ENCODE measurements at regions not wholly inside any gene's neighbourhood (a gene's known extent, or its start where the extent isn't known, plus 50 kb on each side); places are given as distances from the start of the nearest gene placed in this dataset.

GRCh38 chr3:88444251-88444650, 294.5 kb downstream of the C3orf38 start:
- no peak overlapping the region for H3K27ac ChIP-seq (ENCODE audit: low read length)
- H3F3A ChIP-seq (ENCODE audit: insufficient read depth, low read length): peaks cover 4% of the 10 kb centered on the region; the same call in 1 of the 2 replicates
- H3K79me2 ChIP-seq (ENCODE audit: low read length): no peaks in the 10 kb centered on the region
- H4K20me1 ChIP-seq (ENCODE audit: insufficient read depth, low read length): no peaks in the 10 kb centered on the region
- no peaks in the 10 kb centered on the region for H3K27me3 ChIP-seq (replicated peaks; ENCODE audit: insufficient read depth, low read length)
- H3K4me1 ChIP-seq (ENCODE audit: low read length): peaks cover 21% of the 10 kb centered on the region
- no peak for TF ChIP-seq EZH2 (optimal IDR thresholded peaks at IDR 0.05; ENCODE audit: low read depth, low read length)
- no peak overlapping the region for H3K4me2 ChIP-seq (ENCODE audit: low read depth, low read length)
- no peak overlapping the region for H3K4me3 ChIP-seq (ENCODE audit: low read length)
- H2AFZ ChIP-seq (ENCODE audit: low read length): no peak overlapping the region
- no peaks in the 10 kb centered on the region for H3K9me2 ChIP-seq (replicated peaks; ENCODE audit: insufficient read depth, low read length)
- DNase-seq: no peak
- H3K36me3 ChIP-seq (replicated peaks; ENCODE audit: insufficient read depth, low read length): no peaks in the 10 kb centered on the region
- no peaks in the 10 kb centered on the region for H3K9me3 ChIP-seq (replicated peaks; ENCODE audit: insufficient read depth, low read length)
- H3K9ac ChIP-seq (ENCODE audit: low read length): no peak overlapping the region

GRCh38 chr3:88452228-88452627, 302.5 kb downstream of the C3orf38 start:
- TF ChIP-seq EZH2phosphoT487 (IDR thresholded peaks at IDR 0.05; ENCODE audit: low read length): no peak
- TF ChIP-seq EZH2 (optimal IDR thresholded peaks at IDR 0.05; ENCODE audit: low read depth, low read length): no peak
- TF ChIP-seq CTCF (IDR thresholded peaks at IDR 0.05; ENCODE audit: low read length): no peak
- Histone ChIP-seq H3K4me3 (ENCODE audit: low read length) (no peak overlapping the region), H3K9me3 (replicated peaks; ENCODE audit: insufficient read depth, low read length) (no peaks in the 10 kb centered on the region), H3K79me2 (ENCODE audit: low read length) (no peaks in the 10 kb centered on the region), H3K27ac (ENCODE audit: low read length) (no peak overlapping the region), H3K27me3 (replicated peaks; ENCODE audit: insufficient read depth, low read length) (no peaks in the 10 kb centered on the region), H4K20me1 (ENCODE audit: insufficient read depth, low read length) (no peaks in the 10 kb centered on the region), H2AFZ (ENCODE audit: low read length) (no peak overlapping the region), H3K4me2 (ENCODE audit: low read depth, low read length) (no peak overlapping the region), H3K4me1 (ENCODE audit: low read length) (no peaks in the 10 kb centered on the region), H3K36me3 (replicated peaks; ENCODE audit: insufficient read depth, low read length) (no peaks in the 10 kb centered on the region), H3K9me2 (replicated peaks; ENCODE audit: insufficient read depth, low read length) (no peaks in the 10 kb centered on the region), H3F3A (ENCODE audit: insufficient read depth, low read length) (no peaks in the 10 kb centered on the region), H3K9ac (ENCODE audit: low read length) (no peak overlapping the region)
- DNase-seq: no peak

- no peak for DNase-seq
- Histone ChIP-seq H3K79me2 (ENCODE audit: low read length) (no peaks in the 10 kb centered on the region), H3K4me1 (ENCODE audit: low read length) (no peaks in the 10 kb centered on the region), H2AFZ (ENCODE audit: low read length) (no peak overlapping the region), H3K9me2 (replicated peaks; ENCODE audit: insufficient read depth, low read length) (no peaks in the 10 kb centered on the region), H3K4me3 (ENCODE audit: low read length) (no peak overlapping the region), H4K20me1 (ENCODE audit: insufficient read depth, low read length) (no peaks in the 10 kb centered on the region), H3K36me3 (replicated peaks; ENCODE audit: insufficient read depth, low read length) (no peaks in the 10 kb centered on the region), H3K4me2 (ENCODE audit: low read depth, low read length) (no peak overlapping the region), H3F3A (ENCODE audit: insufficient read depth, low read length) (no peaks in the 10 kb centered on the region), H3K9ac (ENCODE audit: low read length) (no peak overlapping the region), H3K27ac (ENCODE audit: low read length) (no peak overlapping the region), H3K9me3 (replicated peaks; ENCODE audit: insufficient read depth, low read length) (no peaks in the 10 kb centered on the region), H3K27me3 (replicated peaks; ENCODE audit: insufficient read depth, low read length) (no peaks in the 10 kb centered on the region)
- TF ChIP-seq CTCF (IDR thresholded peaks at IDR 0.05; ENCODE audit: low read length): no peak
- no peak for TF ChIP-seq EZH2 (optimal IDR thresholded peaks at IDR 0.05; ENCODE audit: low read depth, low read length)
- no peak for TF ChIP-seq EZH2phosphoT487 (IDR thresholded peaks at IDR 0.05; ENCODE audit: low read length)
These were observed 310.6 kb downstream of the C3orf38 start for GRCh38 chr3:88460369-88460768.

GRCh38 chr3:88462230-88462629, 312.5 kb downstream of the C3orf38 start:
- Histone ChIP-seq H3K4me3 (ENCODE audit: low read length) (no peak overlapping the region), H3K9ac (ENCODE audit: low read length) (no peak overlapping the region), H2AFZ (ENCODE audit: low read length) (no peak overlapping the region), H4K20me1 (ENCODE audit: insufficient read depth, low read length) (no peaks in the 10 kb centered on the region), H3K9me3 (replicated peaks; ENCODE audit: insufficient read depth, low read length) (no peaks in the 10 kb centered on the region), H3K36me3 (replicated peaks; ENCODE audit: insufficient read depth, low read length) (no peaks in the 10 kb centered on the region), H3K4me1 (ENCODE audit: low read length) (no peaks in the 10 kb centered on the region), H3K9me2 (replicated peaks; ENCODE audit: insufficient read depth, low read length) (no peaks in the 10 kb centered on the region), H3K79me2 (ENCODE audit: low read length) (no peaks in the 10 kb centered on the region), H3K27me3 (replicated peaks; ENCODE audit: insufficient read depth, low read length) (no peaks in the 10 kb centered on the region), H3K4me2 (ENCODE audit: low read depth, low read length) (no peak overlapping the region), H3K27ac (ENCODE audit: low read length) (no peak overlapping the region), H3F3A (ENCODE audit: insufficient read depth, low read length) (no peaks in the 10 kb centered on the region)
- DNase-seq: no peak
- TF ChIP-seq CTCF (IDR thresholded peaks at IDR 0.05; ENCODE audit: low read length): no peak
- TF ChIP-seq EZH2phosphoT487 (IDR thresholded peaks at IDR 0.05; ENCODE audit: low read length): no peak
- no peak for TF ChIP-seq EZH2 (optimal IDR thresholded peaks at IDR 0.05; ENCODE audit: low read depth, low read length)

All from MM.1S (cell line).